ENCODE measurements at regions not wholly inside any gene's neighbourhood (a gene's known extent, or its start where the extent isn't known, plus 50 kb on each side); places are given as distances from the start of the nearest gene placed in this dataset.

DNA sequence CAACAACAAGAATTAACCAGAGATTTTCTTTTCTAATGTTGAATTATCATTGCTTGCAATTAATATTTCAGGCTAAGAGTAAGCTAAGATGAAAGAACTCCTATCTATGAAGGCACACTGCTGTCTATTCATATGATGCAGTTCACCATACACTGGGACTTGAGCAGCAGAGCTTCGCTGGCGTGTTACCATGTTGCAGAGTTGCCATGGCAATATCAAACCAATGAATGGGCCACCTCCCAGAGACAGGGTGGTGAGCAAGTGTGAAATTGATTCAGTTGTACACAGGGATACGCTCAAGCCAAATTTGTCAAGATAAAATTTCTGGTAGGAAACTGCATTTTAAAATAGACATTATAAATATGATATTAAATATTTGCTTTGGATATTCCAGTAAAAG lies 69.3 kb upstream of the MYO16 start:
- H3K27ac ChIP-seq = no peak overlapping the region; the same call in 1 of the 2 replicates
- H3K4me3 ChIP-seq = no peak overlapping the region
- H3K9ac ChIP-seq (ENCODE audit: insufficient read length) = no peak overlapping the region
- TF ChIP-seq EZH2 (IDR thresholded peaks at IDR 0.05) = no peak
- no peak for TF ChIP-seq FOXP2 (optimal IDR thresholded peaks at IDR 0.05; ENCODE audit: control extremely low read depth, extremely low read length, insufficient read depth)
- no peak for TF ChIP-seq POLR2AphosphoS5 (IDR thresholded peaks at IDR 0.05; ENCODE audit: borderline replicate concordance, low read depth, low read length)
- H3K9me3 ChIP-seq (ENCODE audit: low read depth, low read length) = peaks cover 9% of the 10 kb centered on the region; the same call in 1 of the 2 replicates
- H3K36me3 ChIP-seq (ENCODE audit: insufficient read depth, low read length) = peaks cover 5% of the 10 kb centered on the region; the same call in 1 of the 2 replicates
- DNase-seq (ENCODE audit: low read depth, low spot score) = no peak

DNA sequence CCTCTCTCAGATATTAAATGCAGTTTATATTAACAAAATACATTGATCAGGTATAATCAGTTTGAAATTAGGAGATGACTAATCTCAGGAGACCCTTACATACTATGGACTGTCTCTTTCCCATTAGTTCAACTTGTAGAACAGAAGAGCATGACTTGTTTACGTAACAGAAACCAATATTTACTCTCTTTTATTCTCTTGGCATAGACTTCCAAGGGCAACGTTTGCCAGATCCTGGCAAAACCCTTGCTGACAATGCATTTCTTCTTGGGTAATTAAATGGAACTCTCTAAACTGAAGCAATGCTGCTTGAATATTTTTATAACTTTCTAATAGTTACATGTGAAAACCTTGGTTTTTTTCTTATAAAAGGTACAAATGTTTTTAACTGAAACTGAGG lies 68.3 kb upstream of the MYO16 start:
- peak overlapping the region; percentile 66 for H3K27ac ChIP-seq
- H3K9me3 ChIP-seq (ENCODE audit: low read depth, low read length) = peaks cover 9% of the 10 kb centered on the region; the same call in 1 of the 2 replicates
- H3K9ac ChIP-seq (ENCODE audit: insufficient read length) = no peak overlapping the region
- peak overlapping the region; percentile 3; the same call in 1 of the 2 replicates for H3K4me3 ChIP-seq
- TF ChIP-seq POLR2AphosphoS5 (IDR thresholded peaks at IDR 0.05; ENCODE audit: borderline replicate concordance, low read depth, low read length) (no peak), FOXP2 (optimal IDR thresholded peaks at IDR 0.05; ENCODE audit: control extremely low read depth, extremely low read length, insufficient read depth) (peak; percentile 53)
- H3K36me3 ChIP-seq (ENCODE audit: insufficient read depth, low read length) = peaks cover 5% of the 10 kb centered on the region; the same call in 1 of the 2 replicates
- no peak for DNase-seq (ENCODE audit: low read depth, low spot score)

GRCh38 chr13:108566413-108567170 lies 62.8 kb upstream of the MYO16 start:
- Histone ChIP-seq H3K4me3 (peak overlapping the region; percentile 72), H3K36me3 (ENCODE audit: insufficient read depth, low read length) (peaks cover 5% of the 10 kb centered on the region; the same call in 1 of the 2 replicates), H3K9ac (ENCODE audit: insufficient read length) (peak overlapping the region; percentile 67), H3K9me3 (ENCODE audit: low read depth, low read length) (peaks cover 9% of the 10 kb centered on the region; the same call in 1 of the 2 replicates), H3K27ac (peak overlapping the region; percentile 99)
- TF ChIP-seq POLR2AphosphoS5 (IDR thresholded peaks at IDR 0.05; ENCODE audit: borderline replicate concordance, low read depth, low read length) = peak; percentile 64; the same call in 1 of the 2 replicates
- no peak for TF ChIP-seq EZH2 (IDR thresholded peaks at IDR 0.05)
- no peak for TF ChIP-seq FOXP2 (optimal IDR thresholded peaks at IDR 0.05; ENCODE audit: control extremely low read depth, extremely low read length, insufficient read depth)
- DNase-seq (ENCODE audit: low read depth, low spot score) = peak; percentile 94

- no peak for DNase-seq (ENCODE audit: low read depth, low spot score)
- no peak for TF ChIP-seq POLR2AphosphoS5 (IDR thresholded peaks at IDR 0.05; ENCODE audit: borderline replicate concordance, low read depth, low read length)
- TF ChIP-seq EZH2 (IDR thresholded peaks at IDR 0.05) = no peak
- no peak for TF ChIP-seq FOXP2 (optimal IDR thresholded peaks at IDR 0.05; ENCODE audit: control extremely low read depth, extremely low read length, insufficient read depth)
Measured at GRCh38 chr13:108572782-108573211, 56.6 kb upstream of the MYO16 start.

GRCh38 chr13:108573455-108573854 lies 56.0 kb upstream of the MYO16 start:
- no peak overlapping the region for H3K4me3 ChIP-seq
- no peak overlapping the region for H3K27ac ChIP-seq
- DNase-seq (ENCODE audit: low read depth, low spot score) = no peak
- H3K9me3 ChIP-seq (ENCODE audit: low read depth, low read length) = no peaks in the 10 kb centered on the region
- no peak overlapping the region for H3K9ac ChIP-seq (ENCODE audit: insufficient read length)
- no peak for TF ChIP-seq EZH2 (IDR thresholded peaks at IDR 0.05)
- TF ChIP-seq FOXP2 (optimal IDR thresholded peaks at IDR 0.05; ENCODE audit: control extremely low read depth, extremely low read length, insufficient read depth) = no peak
- TF ChIP-seq POLR2AphosphoS5 (IDR thresholded peaks at IDR 0.05; ENCODE audit: borderline replicate concordance, low read depth, low read length) = no peak
- H3K36me3 ChIP-seq (ENCODE audit: insufficient read depth, low read length) = no peaks in the 10 kb centered on the region

More at GRCh38 chr13:108572782-108573211, 56.6 kb upstream of the MYO16 start:
- Histone ChIP-seq H3K27ac (no peak overlapping the region), H3K4me3 (no peak overlapping the region), H3K9me3 (ENCODE audit: low read depth, low read length) (no peaks in the 10 kb centered on the region), H3K36me3 (ENCODE audit: insufficient read depth, low read length) (no peaks in the 10 kb centered on the region), H3K9ac (ENCODE audit: insufficient read length) (no peak overlapping the region)

DNA sequence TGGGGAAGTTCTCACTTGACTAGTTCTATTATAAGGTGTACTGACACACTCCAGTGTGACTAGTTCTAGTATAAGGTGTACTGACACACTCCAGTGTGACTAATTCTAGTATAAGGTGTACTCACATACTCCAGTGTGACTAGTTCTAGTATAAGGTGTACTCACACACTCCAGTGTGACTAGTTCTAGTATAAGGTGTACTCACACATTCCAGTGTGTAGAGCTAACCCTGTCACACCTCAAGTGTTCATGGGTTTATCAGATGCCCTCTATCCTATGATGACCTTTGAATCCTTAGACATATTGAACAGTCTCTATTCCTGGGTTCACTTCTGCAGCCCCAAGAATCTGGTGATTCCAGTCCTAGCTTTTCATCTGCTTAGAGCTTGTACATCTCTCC lies 54.6 kb upstream of the MYO16 start:
- H3K9ac ChIP-seq (ENCODE audit: insufficient read length) = no peak overlapping the region
- no peak overlapping the region for H3K27ac ChIP-seq
- H3K36me3 ChIP-seq (ENCODE audit: insufficient read depth, low read length) = no peaks in the 10 kb centered on the region
- no peak for DNase-seq (ENCODE audit: low read depth, low spot score)
- TF ChIP-seq FOXP2 (optimal IDR thresholded peaks at IDR 0.05; ENCODE audit: control extremely low read depth, extremely low read length, insufficient read depth) (no peak), EZH2 (IDR thresholded peaks at IDR 0.05) (no peak), POLR2AphosphoS5 (IDR thresholded peaks at IDR 0.05; ENCODE audit: borderline replicate concordance, low read depth, low read length) (no peak)
- no peak overlapping the region for H3K4me3 ChIP-seq
- H3K9me3 ChIP-seq (ENCODE audit: low read depth, low read length) = no peaks in the 10 kb centered on the region

GRCh38 chr13:108575430-108575829 lies 54.0 kb upstream of the MYO16 start:
- TF ChIP-seq POLR2AphosphoS5 (IDR thresholded peaks at IDR 0.05; ENCODE audit: borderline replicate concordance, low read depth, low read length) (no peak), FOXP2 (optimal IDR thresholded peaks at IDR 0.05; ENCODE audit: control extremely low read depth, extremely low read length, insufficient read depth) (no peak), EZH2 (IDR thresholded peaks at IDR 0.05) (no peak)
- no peak for DNase-seq (ENCODE audit: low read depth, low spot score)
- Histone ChIP-seq H3K27ac (no peak overlapping the region), H3K4me3 (no peak overlapping the region), H3K36me3 (ENCODE audit: insufficient read depth, low read length) (no peaks in the 10 kb centered on the region), H3K9me3 (ENCODE audit: low read depth, low read length) (no peaks in the 10 kb centered on the region), H3K9ac (ENCODE audit: insufficient read length) (no peak overlapping the region)

All from SK-N-MC (cell line).